Fibroblast of pulmonary artery (primary cell): ENCODE measurements at regions not wholly inside any gene's neighbourhood (a gene's known extent, or its start where the extent isn't known, plus 50 kb on each side); places are given as distances from the start of the nearest gene placed in this dataset.
A peak's percentile ranks its signal among the peaks of the same experiment; 100 is the strongest.

Experiments used
- DNase-seq: peaks from one replicate; pipeline ENCODE4 v3.0.0-alpha.2; 2010; ENCODE audit warnings: low read depth
- H3K4me3 ChIP-seq: replicated peaks from 2 replicates; pipeline ENCODE4 v1.5.1; 2011; ENCODE audit warnings: low read depth, mild to moderate bottlenecking, control low read depth, low read length, moderate library complexity
- CTCF ChIP-seq: IDR thresholded peaks from 2 replicates; pipeline ENCODE4 v1.5.1; 2011; ENCODE audit warnings: mild to moderate bottlenecking, control low read depth, low read length, inconsistent platforms; ENCODE audit errors: missing control alignments

GRCh38 chr4:126087101-126087500, 772.3 kb downstream of the FAT4 start:
- no peak for TF ChIP-seq CTCF
- H3K4me3 ChIP-seq, result no peak overlapping the region
- no peak for DNase-seq

GRCh38 chr4:126097155-126097799, 782.5 kb downstream of the FAT4 start:
- H3K4me3 ChIP-seq, result no peak overlapping the region
- no peak for TF ChIP-seq CTCF
- no peak for DNase-seq

GRCh38 chr4:126106658-126107057, 791.9 kb downstream of the FAT4 start:
- peak; percentile 27 for TF ChIP-seq CTCF
- DNase-seq, result peak; percentile 0
- H3K4me3 ChIP-seq, result no peak overlapping the region

GRCh38 chr4:126109836-126110235, 795.1 kb downstream of the FAT4 start:
- no peak overlapping the region for H3K4me3 ChIP-seq
- DNase-seq, result no peak
- TF ChIP-seq CTCF, result no peak

DNA sequence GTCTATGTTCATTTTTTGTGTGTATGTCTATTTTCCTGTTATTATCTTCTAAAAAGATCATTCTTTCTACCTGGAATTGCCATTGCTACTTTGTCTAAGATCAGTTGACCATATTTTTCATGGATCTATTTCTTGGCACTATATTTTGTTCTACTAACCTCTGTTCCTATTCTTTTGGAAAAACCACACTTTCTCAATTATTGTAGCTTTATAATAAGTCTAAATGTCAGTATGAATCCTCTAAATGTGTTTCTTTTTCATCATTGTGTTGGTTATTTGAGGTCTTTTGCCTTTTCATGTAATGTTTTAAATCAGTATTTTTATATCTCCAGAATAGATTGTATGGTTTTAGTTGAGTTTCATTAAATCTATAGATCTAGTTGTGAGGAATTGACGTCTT, 798.3 kb downstream of the FAT4 start:
- no peak for TF ChIP-seq CTCF
- H3K4me3 ChIP-seq, result no peak overlapping the region

DNA sequence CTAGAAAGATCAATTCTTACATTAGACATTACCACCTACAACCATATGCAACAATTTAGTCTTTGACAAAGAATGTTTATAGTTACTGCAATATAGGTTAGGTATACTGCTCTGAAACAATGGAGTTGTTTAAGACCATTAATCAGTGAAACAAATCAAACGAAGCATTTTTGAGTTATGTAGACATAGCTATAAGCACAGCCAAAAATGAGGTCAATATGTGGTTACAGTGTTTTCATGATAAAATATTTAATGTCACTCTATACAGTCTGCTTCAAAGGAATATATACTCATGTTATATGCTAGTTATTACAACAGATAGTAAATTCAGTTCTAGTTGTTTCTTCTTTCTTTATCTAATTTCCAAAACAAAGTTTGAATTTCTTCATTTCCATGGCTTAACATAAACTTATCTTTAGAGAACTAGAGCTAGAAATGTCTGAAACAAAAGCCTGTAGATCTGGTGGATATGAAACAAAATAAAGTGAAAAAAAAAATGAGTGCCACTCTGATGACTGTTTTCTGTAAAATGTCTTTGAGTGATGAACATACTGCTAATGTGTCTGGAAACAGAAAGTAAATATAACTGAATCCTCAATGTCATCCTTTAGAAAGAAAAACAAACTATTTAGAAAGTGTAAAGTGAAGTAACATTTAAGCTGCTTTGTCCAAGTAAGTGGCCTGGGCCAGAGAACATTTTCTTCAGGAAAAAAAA, 809.0 kb downstream of the FAT4 start:
- no peak for TF ChIP-seq CTCF
- H3K4me3 ChIP-seq, result no peak overlapping the region
- DNase-seq, result peak; percentile 32

More for the DNA sequence above, 798.3 kb downstream of the FAT4 start:
- DNase-seq, result no peak
